Bronchial epithelial cell (primary cell): ENCODE measurements at regions not wholly inside any gene's neighbourhood (a gene's known extent, or its start where the extent isn't known, plus 50 kb on each side); places are given as distances from the start of the nearest gene placed in this dataset.

Source experiments
- DNase-seq: peaks from one replicate; pipeline ENCODE4 v3.0.0-alpha.2; 2010; ENCODE audit warnings: low read depth
- FAIRE-seq: peaks from 2 replicates; lab custom pipeline; 2011; peaks lifted over from hg19 to GRCh38; lab: Jason Lieb, UNC
- H3K27me3 ChIP-seq: 2 replicates; pipeline ENCODE4 v1.5.1; 2011; ENCODE audit warnings: low read length; ENCODE audit not compliant: control insufficient read depth, insufficient read depth
- H3K36me3 ChIP-seq: 2 replicates; pipeline ENCODE4 v1.5.1; 2011; ENCODE audit warnings: low read length; ENCODE audit not compliant: control insufficient read depth, insufficient read depth
- H3K4me3 ChIP-seq: 2 replicates; pipeline ENCODE4 v1.5.1; 2011; ENCODE audit warnings: mild to moderate bottlenecking, low read depth, low read length, control low read depth
- CTCF ChIP-seq: IDR thresholded peaks from 2 replicates; pipeline ENCODE4 v1.5.1; 2011; ENCODE audit warnings: mild to moderate bottlenecking, moderate library complexity, low read length, control low read depth, inconsistent platforms; ENCODE audit not compliant: insufficient read depth, severe bottlenecking

- no peaks in the 10 kb centered on the region for H3K36me3 ChIP-seq
- no peak for TF ChIP-seq CTCF
- no peaks in the 10 kb centered on the region for H3K27me3 ChIP-seq
- DNase-seq = no peak
- no peak overlapping the region for H3K4me3 ChIP-seq
- FAIRE-seq = no peak
These were observed 976.7 kb upstream of the TMEM132C start for GRCh38 chr12:127290251-127290650.

- DNase-seq (no peak), FAIRE-seq (no peak)
- no peaks in the 10 kb centered on the region for H3K36me3 ChIP-seq
- no peaks in the 10 kb centered on the region for H3K27me3 ChIP-seq
- no peak for TF ChIP-seq CTCF
- no peak overlapping the region for H3K4me3 ChIP-seq
These were observed 974.2 kb upstream of the TMEM132C start for GRCh38 chr12:127292736-127293135.

GRCh38 chr12:127293507-127294310 is 973.3 kb upstream of the TMEM132C start:
- peak; percentile 46 for DNase-seq
- peak; percentile 73 for FAIRE-seq
- H3K36me3 ChIP-seq = no peaks in the 10 kb centered on the region
- TF ChIP-seq CTCF = peak; percentile 95
- H3K27me3 ChIP-seq = no peaks in the 10 kb centered on the region
- no peak overlapping the region for H3K4me3 ChIP-seq

GRCh38 chr12:127294651-127295210 is 972.2 kb upstream of the TMEM132C start:
- FAIRE-seq (no peak), DNase-seq (no peak)
- H3K36me3 ChIP-seq = no peaks in the 10 kb centered on the region
- no peak overlapping the region for H3K4me3 ChIP-seq
- no peaks in the 10 kb centered on the region for H3K27me3 ChIP-seq
- TF ChIP-seq CTCF = no peak

GRCh38 chr12:127295630-127296029 is 971.3 kb upstream of the TMEM132C start:
- H3K36me3 ChIP-seq = no peaks in the 10 kb centered on the region
- no peak overlapping the region for H3K4me3 ChIP-seq
- no peak for DNase-seq
- FAIRE-seq = no peak
- no peaks in the 10 kb centered on the region for H3K27me3 ChIP-seq
- TF ChIP-seq CTCF = no peak

GRCh38 chr12:127296591-127296990 is 970.4 kb upstream of the TMEM132C start:
- Histone ChIP-seq H3K27me3 (no peaks in the 10 kb centered on the region), H3K36me3 (no peaks in the 10 kb centered on the region), H3K4me3 (no peak overlapping the region)
- no peak for FAIRE-seq
- DNase-seq = no peak
- TF ChIP-seq CTCF = no peak
